Ishikawa (cell line): ENCODE measurements at regions not wholly inside any gene's neighbourhood (a gene's known extent, or its start where the extent isn't known, plus 50 kb on each side); places are given as distances from the start of the nearest gene placed in this dataset.

Experiments
- CEBPB ChIP-seq: IDR thresholded peaks from 2 replicates; pipeline ENCODE4 v1.6.1; 2012
- CREB1 ChIP-seq: IDR thresholded peaks from 2 replicates; pipeline ENCODE4 v1.6.1; 2012; ENCODE audit warnings: low read depth
- FOXM1 ChIP-seq: IDR thresholded peaks from 2 replicates; pipeline ENCODE4 v1.6.1; 2012; ENCODE audit warnings: low read depth, borderline replicate concordance
- MAX ChIP-seq: IDR thresholded peaks from 2 replicates; pipeline ENCODE4 v1.6.1; 2012
- TAF1 ChIP-seq: IDR thresholded peaks from 2 replicates; pipeline ENCODE4 v1.6.1; 2012; ENCODE audit warnings: low read depth, mild to moderate bottlenecking
- YY1 ChIP-seq: IDR thresholded peaks from 2 replicates; pipeline ENCODE4 v1.6.1; 2012; ENCODE audit warnings: low read depth
- ZBTB7A ChIP-seq: IDR thresholded peaks from 2 replicates; pipeline ENCODE4 v1.6.1; 2012; ENCODE audit warnings: low read depth
- TF ChIP-seq, protein P1 (sequence below): IDR thresholded peaks from 2 replicates; pipeline ENCODE4 v1.6.1; 2012; ENCODE audit warnings: low read depth, mild to moderate bottlenecking

DNA sequence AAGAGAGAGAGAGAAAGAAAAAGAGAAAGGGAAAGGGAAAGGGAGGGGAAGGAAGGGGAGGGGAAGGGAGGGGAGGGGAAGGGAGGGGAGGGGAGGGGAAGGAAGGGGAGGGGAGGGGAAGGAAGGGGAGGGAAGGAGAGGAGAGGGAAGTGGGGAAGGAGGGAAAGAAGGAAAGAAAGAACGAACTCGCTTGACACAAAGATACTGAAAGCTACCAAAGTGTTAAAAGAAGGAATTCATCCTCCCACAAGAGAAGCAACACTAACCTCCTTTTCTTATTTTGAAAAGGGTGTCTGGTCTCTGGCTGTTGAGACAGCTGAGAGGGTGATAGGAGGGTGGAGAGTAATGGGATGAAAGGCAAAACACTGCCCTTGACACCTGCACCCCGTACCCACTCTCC lies 172.6 kb downstream of the SHANK2 start:
- TF ChIP-seq ZBTB7A (no peak), CEBPB (no peak), MAX (no peak), FOXM1 (no peak), CREB1 (no peak), TAF1 (no peak), YY1 (no peak)
- TF ChIP-seq, protein P1, sequence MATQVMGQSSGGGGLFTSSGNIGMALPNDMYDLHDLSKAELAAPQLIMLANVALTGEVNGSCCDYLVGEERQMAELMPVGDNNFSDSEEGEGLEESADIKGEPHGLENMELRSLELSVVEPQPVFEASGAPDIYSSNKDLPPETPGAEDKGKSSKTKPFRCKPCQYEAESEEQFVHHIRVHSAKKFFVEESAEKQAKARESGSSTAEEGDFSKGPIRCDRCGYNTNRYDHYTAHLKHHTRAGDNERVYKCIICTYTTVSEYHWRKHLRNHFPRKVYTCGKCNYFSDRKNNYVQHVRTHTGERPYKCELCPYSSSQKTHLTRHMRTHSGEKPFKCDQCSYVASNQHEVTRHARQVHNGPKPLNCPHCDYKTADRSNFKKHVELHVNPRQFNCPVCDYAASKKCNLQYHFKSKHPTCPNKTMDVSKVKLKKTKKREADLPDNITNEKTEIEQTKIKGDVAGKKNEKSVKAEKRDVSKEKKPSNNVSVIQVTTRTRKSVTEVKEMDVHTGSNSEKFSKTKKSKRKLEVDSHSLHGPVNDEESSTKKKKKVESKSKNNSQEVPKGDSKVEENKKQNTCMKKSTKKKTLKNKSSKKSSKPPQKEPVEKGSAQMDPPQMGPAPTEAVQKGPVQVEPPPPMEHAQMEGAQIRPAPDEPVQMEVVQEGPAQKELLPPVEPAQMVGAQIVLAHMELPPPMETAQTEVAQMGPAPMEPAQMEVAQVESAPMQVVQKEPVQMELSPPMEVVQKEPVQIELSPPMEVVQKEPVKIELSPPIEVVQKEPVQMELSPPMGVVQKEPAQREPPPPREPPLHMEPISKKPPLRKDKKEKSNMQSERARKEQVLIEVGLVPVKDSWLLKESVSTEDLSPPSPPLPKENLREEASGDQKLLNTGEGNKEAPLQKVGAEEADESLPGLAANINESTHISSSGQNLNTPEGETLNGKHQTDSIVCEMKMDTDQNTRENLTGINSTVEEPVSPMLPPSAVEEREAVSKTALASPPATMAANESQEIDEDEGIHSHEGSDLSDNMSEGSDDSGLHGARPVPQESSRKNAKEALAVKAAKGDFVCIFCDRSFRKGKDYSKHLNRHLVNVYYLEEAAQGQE: no peak
